Fibroblast of lung (primary cell): ENCODE measurements at regions not wholly inside any gene's neighbourhood (a gene's known extent, or its start where the extent isn't known, plus 50 kb on each side); places are given as distances from the start of the nearest gene placed in this dataset.

Experiments used
- CTCF ChIP-seq, 2 donors: IDR thresholded peaks in 1 of 2; conservative IDR thresholded peaks in 1 of 2; 1 replicate in 1 of 2; 2 replicates in 1 of 2; pipeline ENCODE4 v1.5.1; 2011 to 2012; ENCODE audit warnings: low read length in 2 of 2, control low read depth in 1 of 2, inconsistent platforms in 1 of 2, low read depth in 1 of 2, mild to moderate bottlenecking in 1 of 2
- EZH2 ChIP-seq: IDR thresholded peaks from 2 replicates; pipeline ENCODE4 v1.5.1; 2012; ENCODE audit warnings: low read length, control low read depth, mild to moderate bottlenecking; ENCODE audit errors: missing control alignments

- no peak for TF ChIP-seq CTCF (conservative IDR thresholded peaks at IDR 0.05 in 1 of 2, IDR thresholded peaks at IDR 0.05 in 1 of 2; ENCODE audit: low read depth in 1 of 2, low read length in 2 of 2)
- TF ChIP-seq EZH2: no peak
Measured at GRCh38 chr11:109507331-109507730, 85.3 kb downstream of the C11orf87 start.
